Progenitor cell of endocrine pancreas (in vitro differentiated cells): ENCODE measurements at regions not wholly inside any gene's neighbourhood (a gene's known extent, or its start where the extent isn't known, plus 50 kb on each side); places are given as distances from the start of the nearest gene placed in this dataset.
"Not testable (repeated sequence)": the region's sequence is repeated elsewhere in the genome, so short reads cannot be mapped to it uniquely, and the experiment has no call there.

Experiments
- DNase-seq: peaks from one replicate; pipeline ENCODE4 v3.0.0; 2021; ENCODE audit warnings: low spot score; ENCODE audit not compliant: unreplicated experiment
- H3K27ac Mint-ChIP-seq: 2 replicates; pipeline ENCODE4 v1.8.0; 2021; ENCODE audit warnings: mild to moderate bottlenecking, moderate library complexity, mixed read lengths
- H3K27me3 Mint-ChIP-seq: 2 replicates; pipeline ENCODE4 v1.8.0; 2021; ENCODE audit warnings: mixed read lengths
- H3K36me3 Mint-ChIP-seq: 2 replicates; pipeline ENCODE4 v1.8.0; 2022; ENCODE audit warnings: mixed read lengths; ENCODE audit not compliant: insufficient read depth
- H3K4me1 Mint-ChIP-seq: 2 replicates; pipeline ENCODE4 v1.8.0; 2021; ENCODE audit warnings: low read depth, mixed read lengths
- H3K4me3 Mint-ChIP-seq: 2 replicates; pipeline ENCODE4 v1.8.0; 2021; ENCODE audit warnings: low read depth, mild to moderate bottlenecking, moderate library complexity, mixed read lengths
- H3K9me3 Mint-ChIP-seq: 2 replicates; pipeline ENCODE4 v1.8.0; 2021; ENCODE audit warnings: low read depth, mixed read lengths
- CTCF ChIP-seq: fragments of 200-600 bp; sonication (generic); IDR thresholded peaks from one replicate; pipeline ENCODE4 v1.5.0; 2021; ENCODE audit warnings: antibody characterized with exemption, mild to moderate bottlenecking; ENCODE audit not compliant: unreplicated experiment

- Mint-ChIP-seq H3K9me3 (peaks cover 8% of the 10 kb centered on the region), H3K36me3 (peaks cover 2% of the 10 kb centered on the region), H3K27ac (no peak overlapping the region), H3K4me3 (no peak overlapping the region), H3K4me1 (no peaks in the 10 kb centered on the region), H3K27me3 (no peaks in the 10 kb centered on the region)
- TF ChIP-seq CTCF: no peak
- no peak for DNase-seq
Measured at GRCh38 chr18:30811580-30811979, 231.0 kb downstream of the DSC3 start.

GRCh38 chr18:30810580-30810979 lies 232.0 kb downstream of the DSC3 start:
- Mint-ChIP-seq H3K4me1 (no peaks in the 10 kb centered on the region), H3K36me3 (no peaks in the 10 kb centered on the region), H3K27ac (no peak overlapping the region), H3K4me3 (no peak overlapping the region), H3K27me3 (no peaks in the 10 kb centered on the region), H3K9me3 (peaks cover 2% of the 10 kb centered on the region)
- TF ChIP-seq CTCF: no peak
- no peak for DNase-seq

- Mint-ChIP-seq H3K4me3 (no peak overlapping the region), H3K4me1 (no peaks in the 10 kb centered on the region), H3K36me3 (no peaks in the 10 kb centered on the region), H3K27ac (no peak overlapping the region), H3K9me3 (no peaks in the 10 kb centered on the region), H3K27me3 (no peaks in the 10 kb centered on the region)
- TF ChIP-seq CTCF: no peak
- DNase-seq: no peak
Measured at GRCh38 chr18:30806823-30807222, 235.7 kb downstream of the DSC3 start.

- DNase-seq: no peak
- Mint-ChIP-seq H3K4me3 (no peak overlapping the region), H3K36me3 (no peaks in the 10 kb centered on the region), H3K27ac (no peak overlapping the region), H3K27me3 (no peaks in the 10 kb centered on the region), H3K4me1 (peaks cover 3% of the 10 kb centered on the region), H3K9me3 (no peaks in the 10 kb centered on the region)
- TF ChIP-seq CTCF: no peak
Measured at GRCh38 chr18:30800800-30801199, 241.7 kb downstream of the DSC3 start.

GRCh38 chr18:30792051-30792450 lies 250.5 kb downstream of the DSC3 start:
- no peak for DNase-seq
- TF ChIP-seq CTCF: no peak
- no peaks in the 10 kb centered on the region for H3K27me3 Mint-ChIP-seq
- no peak overlapping the region for H3K4me3 Mint-ChIP-seq
- H3K36me3 Mint-ChIP-seq: peaks cover 2% of the 10 kb centered on the region
- no peak overlapping the region for H3K27ac Mint-ChIP-seq
- no peaks in the 10 kb centered on the region for H3K4me1 Mint-ChIP-seq
- peaks cover 3% of the 10 kb centered on the region for H3K9me3 Mint-ChIP-seq

- H3K27ac Mint-ChIP-seq, H3K4me3 Mint-ChIP-seq, H3K27me3 Mint-ChIP-seq, DNase-seq, H3K9me3 Mint-ChIP-seq, H3K4me1 Mint-ChIP-seq, H3K36me3 Mint-ChIP-seq: not testable (repeated sequence)
Measured at GRCh38 chr18:30788411-30788991, 254.0 kb downstream of the DSC3 start.
